ENCODE measurements at regions not wholly inside any gene's neighbourhood (a gene's known extent, or its start where the extent isn't known, plus 50 kb on each side); places are given as distances from the start of the nearest gene placed in this dataset.
A peak's percentile ranks its signal among the peaks of the same experiment; 100 is the strongest.

DNA sequence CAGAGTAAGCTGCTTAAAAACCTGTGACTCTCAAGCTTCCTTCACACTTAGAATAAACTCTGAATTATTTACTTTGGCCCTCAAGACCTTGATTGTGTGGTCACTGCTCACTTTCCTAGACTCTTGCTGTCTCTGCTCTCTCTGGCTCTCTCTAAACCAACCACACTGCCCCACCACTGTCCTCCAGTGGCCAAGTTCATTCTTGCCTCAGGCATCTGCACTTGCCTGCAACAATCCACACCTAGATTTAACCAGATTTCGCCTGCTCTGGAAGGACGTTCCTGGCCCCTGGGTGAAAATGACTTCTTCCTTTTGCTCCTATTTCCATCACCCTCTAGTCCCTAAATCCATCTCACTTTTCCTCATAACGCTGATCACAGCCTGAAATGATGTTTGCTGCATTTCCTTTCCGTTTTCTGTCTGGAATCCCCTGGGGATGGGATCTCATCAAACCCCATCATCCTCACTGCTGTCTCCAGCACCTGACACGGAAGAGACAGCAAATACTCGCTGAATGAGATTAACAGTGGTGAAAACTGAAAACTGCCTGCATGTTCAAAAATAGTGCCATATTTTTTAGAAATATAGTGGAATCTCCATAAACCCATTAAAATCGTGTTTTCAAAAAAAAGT lies 232.6 kb downstream of the UQCRFS1 start:
- DNase-seq (ENCODE audit: low read depth) = no peak

GRCh38 chr19:28977826-28978225 lies 235.1 kb downstream of the UQCRFS1 start:
- no peak for DNase-seq (ENCODE audit: low read depth)

GRCh38 chr19:28972058-28972852 lies 240.7 kb downstream of the UQCRFS1 start:
- DNase-seq (ENCODE audit: low read depth) = no peak

GRCh38 chr19:28971513-28971912 lies 241.4 kb downstream of the UQCRFS1 start:
- DNase-seq (ENCODE audit: low read depth) = no peak

- no peak for DNase-seq (ENCODE audit: low read depth)
Measured at GRCh38 chr19:28971049-28971448, 241.9 kb downstream of the UQCRFS1 start.

DNA sequence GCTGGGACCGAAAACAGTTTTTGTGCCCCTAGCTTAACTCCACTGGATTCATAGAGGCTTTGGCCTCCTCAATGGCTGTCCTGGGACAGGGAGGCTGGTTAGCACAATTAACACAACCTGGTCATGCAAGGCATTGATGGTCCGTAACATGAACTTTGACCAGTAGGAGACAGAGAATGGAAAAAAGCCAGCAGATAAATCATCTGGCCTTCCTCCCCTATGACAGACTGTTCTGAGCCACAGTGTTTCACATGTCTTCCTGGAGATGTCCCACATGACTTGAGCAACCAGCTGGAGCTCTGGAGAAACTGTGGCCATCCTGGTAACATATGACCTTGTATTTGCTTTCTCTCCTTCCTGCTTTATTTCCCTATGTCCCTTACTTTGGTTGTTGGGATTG lies 244.2 kb downstream of the UQCRFS1 start:
- no peak for DNase-seq (ENCODE audit: low read depth)

DNA sequence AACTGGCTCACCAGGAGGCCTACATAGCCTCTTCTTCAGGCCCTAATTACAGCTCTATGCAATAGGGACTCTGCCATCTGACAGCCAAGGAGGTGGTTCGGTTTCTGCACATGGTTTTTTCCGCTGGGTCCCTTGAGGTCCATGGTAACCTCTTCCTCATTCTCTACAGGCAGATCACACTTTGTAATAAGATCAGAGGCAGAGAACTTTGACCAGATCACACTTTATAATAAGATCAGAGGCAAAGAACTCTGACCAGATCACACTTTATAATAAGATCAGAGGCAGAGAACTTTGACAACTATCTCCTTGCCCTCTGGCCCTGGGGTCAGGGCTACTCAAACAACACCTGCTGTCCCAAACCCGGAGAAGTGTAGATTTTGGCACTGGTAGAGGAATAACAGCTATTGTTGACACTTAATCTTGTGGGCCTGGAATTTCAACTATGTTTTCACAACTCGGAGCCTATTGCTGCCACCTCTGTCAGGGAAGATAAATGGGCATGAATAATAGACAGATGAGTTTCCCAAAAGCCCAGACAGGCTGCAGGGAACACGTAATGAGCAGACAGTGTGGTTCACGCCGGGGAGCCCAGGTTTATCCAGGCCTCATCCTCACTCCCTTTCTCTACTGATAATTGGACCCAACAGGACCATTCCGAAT lies 246.1 kb downstream of the UQCRFS1 start:
- DNase-seq (ENCODE audit: low read depth) = no peak

GRCh38 chr19:28964500-28964899 lies 248.5 kb downstream of the UQCRFS1 start:
- no peak for DNase-seq (ENCODE audit: low read depth)

GRCh38 chr19:28963486-28964250 lies 249.3 kb downstream of the UQCRFS1 start:
- DNase-seq (ENCODE audit: low read depth) = no peak

- peak; percentile 29 for DNase-seq (ENCODE audit: low read depth)
Measured at GRCh38 chr19:28961772-28962500, 251.0 kb downstream of the UQCRFS1 start.

GRCh38 chr19:28960986-28961705 lies 251.8 kb downstream of the UQCRFS1 start:
- DNase-seq (ENCODE audit: low read depth) = peak; percentile 33

- DNase-seq (ENCODE audit: low read depth) = no peak
Measured at GRCh38 chr19:28960586-28960985, 252.4 kb downstream of the UQCRFS1 start.

- DNase-seq (ENCODE audit: low read depth) = no peak
Measured at GRCh38 chr19:28956961-28957360, 256.0 kb downstream of the UQCRFS1 start.

- no peak for DNase-seq (ENCODE audit: low read depth)
Measured at GRCh38 chr19:28956421-28956820, 256.5 kb downstream of the UQCRFS1 start.

GRCh38 chr19:28949535-28949934 lies 263.4 kb downstream of the UQCRFS1 start:
- no peak for DNase-seq (ENCODE audit: low read depth)

DNA sequence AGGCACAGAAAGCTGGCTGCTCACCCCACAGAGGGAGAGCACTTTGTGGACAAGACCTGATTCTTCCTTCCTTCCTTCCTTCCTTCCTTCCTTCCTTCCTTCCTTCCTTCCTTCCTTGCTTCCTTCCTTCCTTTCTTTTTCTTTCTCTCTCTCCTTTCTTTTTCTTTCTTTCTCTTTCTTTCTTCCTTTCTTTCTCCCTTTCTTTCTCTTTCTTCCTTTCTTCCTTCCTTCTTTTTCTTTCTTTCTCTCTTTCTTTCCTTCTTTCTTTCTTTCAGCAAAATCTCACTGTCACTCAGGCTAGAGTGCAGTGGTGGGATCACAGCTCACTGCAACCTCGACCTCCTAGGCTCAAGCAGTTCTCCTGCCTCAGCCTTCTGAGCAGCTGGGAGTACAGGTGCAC lies 263.9 kb downstream of the UQCRFS1 start:
- no peak for DNase-seq (ENCODE audit: low read depth)

DNA sequence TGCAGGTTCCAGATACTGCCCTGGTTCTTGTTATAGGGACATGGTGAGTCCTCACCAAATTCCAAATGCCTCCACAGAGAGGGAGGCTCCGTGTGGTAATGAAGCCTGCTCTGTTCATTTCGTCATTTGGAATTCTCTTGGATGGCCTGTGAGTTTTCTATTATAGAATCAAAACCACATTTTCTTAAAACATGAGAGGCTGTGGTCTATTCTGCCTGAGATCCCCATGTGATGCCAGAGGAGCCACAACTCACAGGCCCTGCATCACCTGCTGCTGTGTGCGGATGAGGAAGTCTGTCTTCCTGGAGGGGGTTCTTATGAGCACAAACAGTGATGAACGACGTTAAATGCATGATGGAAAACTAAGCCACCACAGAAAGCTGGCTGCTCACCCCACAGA lies 264.4 kb downstream of the UQCRFS1 start:
- DNase-seq (ENCODE audit: low read depth) = no peak

DNA sequence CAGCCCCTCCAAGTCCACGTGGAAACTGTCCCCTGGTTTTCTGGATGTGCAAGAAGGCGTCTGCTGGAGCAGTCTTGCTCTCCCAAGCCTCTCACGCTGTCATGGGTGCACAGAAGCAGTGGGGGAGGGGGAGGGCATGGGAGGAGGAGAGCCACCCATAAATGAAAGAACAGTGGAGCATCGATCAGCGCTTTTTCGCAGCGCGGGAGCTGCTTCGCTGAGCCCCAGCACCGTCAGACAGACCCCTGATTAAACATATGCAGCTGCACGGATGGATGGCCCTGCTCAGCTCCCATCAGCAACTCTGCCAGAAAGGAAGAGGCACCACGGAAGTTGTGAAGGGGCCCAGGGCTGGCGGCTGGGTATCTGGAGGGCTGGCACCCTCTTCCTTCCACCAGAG lies 264.9 kb downstream of the UQCRFS1 start:
- DNase-seq (ENCODE audit: low read depth) = no peak

- no peak for DNase-seq (ENCODE audit: low read depth)
Measured at GRCh38 chr19:28943651-28944050, 269.3 kb downstream of the UQCRFS1 start.

- no peak for DNase-seq (ENCODE audit: low read depth)
Measured at GRCh38 chr19:28941833-28942232, 271.1 kb downstream of the UQCRFS1 start.
